Uterus (tissue), 3 donors: ENCODE measurements at regions not wholly inside any gene's neighbourhood (a gene's known extent, or its start where the extent isn't known, plus 50 kb on each side); places are given as distances from the start of the nearest gene placed in this dataset.
A peak's percentile ranks its signal among the peaks of the same experiment; 100 is the strongest.
"Not testable (repeated sequence)": the region's sequence is repeated elsewhere in the genome, so short reads cannot be mapped to it uniquely, and the experiment has no call there.

Experiments used
- DNase-seq, 2 donors: peaks; one replicate each; pipeline ENCODE4 v3.0.0-alpha.2; 2019 to 2020
- H3K27ac ChIP-seq, 2 donors: fragments of 200-600 bp; sonication (generic); 1 replicate in 1 of 2; 2 replicates in 1 of 2; pipeline ENCODE4 v1.5.1; 2016 to 2018
- H3K27me3 ChIP-seq, 2 donors: fragments of 200-600 bp; sonication (generic); one replicate each; pipeline ENCODE4 v1.5.1; 2018 to 2019; ENCODE audit warnings: control low read depth in 1 of 2
- H3K36me3 ChIP-seq, 2 donors: fragments of 200-600 bp; sonication (generic); one replicate each; pipeline ENCODE4 v1.5.1; 2019; ENCODE audit warnings: control low read depth in 1 of 2
- H3K4me1 ChIP-seq, 2 donors: fragments of 200-600 bp; sonication (generic); one replicate each; pipeline ENCODE4 v1.5.1; 2018 to 2019; ENCODE audit warnings: control low read depth in 1 of 2
- H3K4me3 ChIP-seq, 2 donors: fragments of 200-600 bp; sonication (generic); 1 replicate in 1 of 2; 2 replicates in 1 of 2; pipeline ENCODE4 v1.5.1; 2018 to 2019; ENCODE audit warnings: mild to moderate bottlenecking in 1 of 2
- H3K9me3 ChIP-seq, 2 donors: fragments of 200-600 bp; sonication (generic); one replicate each; pipeline ENCODE4 v1.5.1; 2019; ENCODE audit warnings: control low read depth in 1 of 2
- POLR2A ChIP-seq, 2 donors: fragments of 450-650 bp; IDR thresholded peaks; one replicate each; pipeline ENCODE4 v1.6.1; 2016; ENCODE audit warnings: antibody characterized with exemption in 2 of 2, mild to moderate bottlenecking in 1 of 2, moderate library complexity in 1 of 2
- intact Hi-C: fragments of 100-400 bp; cut with DNase I; formaldehyde crosslinking; loops from one replicate; pipeline ENCODE4 v1.15.1; 2023; ENCODE audit warnings: low total_unique reads
- TF ChIP-seq, protein P1 (sequence below), 4 experiments: fragments of 200-600 bp in 2 of 4; fragments of 450-650 bp in 2 of 4; sonication (generic) in 2 of 4; IDR thresholded peaks; one replicate each; pipeline ENCODE4 v1.5.1; 2016 to 2019; ENCODE audit warnings: antibody characterized with exemption in 4 of 4, mild to moderate bottlenecking in 2 of 4, moderate library complexity in 1 of 4
- donor health status: DM: yes; HTN: yes; CAD: no.

DNA sequence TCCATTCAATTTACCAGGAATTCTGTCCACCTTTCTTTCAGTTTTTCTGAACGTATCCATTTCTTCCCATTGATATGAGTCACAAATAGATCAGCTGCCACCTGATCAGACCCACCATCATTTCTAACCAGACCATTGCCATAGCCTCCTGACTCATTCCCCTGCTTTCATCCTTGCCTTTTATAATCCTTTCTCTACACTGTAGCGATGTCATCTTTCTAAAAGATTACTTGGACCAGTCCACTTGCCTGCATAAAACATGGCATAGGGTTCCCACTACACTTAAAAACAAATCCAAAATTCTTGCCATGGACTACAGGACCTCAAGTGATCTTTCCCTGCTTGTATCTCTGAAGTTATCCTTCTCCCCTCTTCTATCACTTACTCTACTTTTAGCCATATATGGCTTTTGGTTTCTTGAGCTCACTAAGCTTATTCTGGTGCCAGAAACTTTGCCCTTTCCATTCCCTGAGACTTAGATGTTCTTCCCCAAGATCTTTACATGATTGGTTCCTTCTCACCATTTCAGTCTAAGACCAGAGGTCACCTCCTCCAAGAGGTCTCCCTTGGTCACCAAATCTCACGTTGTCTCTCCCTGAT lies 149.5 kb upstream of the KRR1 start:
- no peak overlapping the region for H3K4me3 ChIP-seq
- intact Hi-C loops: no loop called here
- H3K36me3 ChIP-seq: no peaks in the 10 kb centered on the region
- TF ChIP-seq POLR2A (IDR thresholded peaks at IDR 0.05): no peak
- TF ChIP-seq, protein P1, sequence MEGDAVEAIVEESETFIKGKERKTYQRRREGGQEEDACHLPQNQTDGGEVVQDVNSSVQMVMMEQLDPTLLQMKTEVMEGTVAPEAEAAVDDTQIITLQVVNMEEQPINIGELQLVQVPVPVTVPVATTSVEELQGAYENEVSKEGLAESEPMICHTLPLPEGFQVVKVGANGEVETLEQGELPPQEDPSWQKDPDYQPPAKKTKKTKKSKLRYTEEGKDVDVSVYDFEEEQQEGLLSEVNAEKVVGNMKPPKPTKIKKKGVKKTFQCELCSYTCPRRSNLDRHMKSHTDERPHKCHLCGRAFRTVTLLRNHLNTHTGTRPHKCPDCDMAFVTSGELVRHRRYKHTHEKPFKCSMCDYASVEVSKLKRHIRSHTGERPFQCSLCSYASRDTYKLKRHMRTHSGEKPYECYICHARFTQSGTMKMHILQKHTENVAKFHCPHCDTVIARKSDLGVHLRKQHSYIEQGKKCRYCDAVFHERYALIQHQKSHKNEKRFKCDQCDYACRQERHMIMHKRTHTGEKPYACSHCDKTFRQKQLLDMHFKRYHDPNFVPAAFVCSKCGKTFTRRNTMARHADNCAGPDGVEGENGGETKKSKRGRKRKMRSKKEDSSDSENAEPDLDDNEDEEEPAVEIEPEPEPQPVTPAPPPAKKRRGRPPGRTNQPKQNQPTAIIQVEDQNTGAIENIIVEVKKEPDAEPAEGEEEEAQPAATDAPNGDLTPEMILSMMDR (IDR thresholded peaks at IDR 0.05): no peak
- no peaks in the 10 kb centered on the region for H3K27me3 ChIP-seq
- H3K27ac ChIP-seq: no peak overlapping the region
- no peak for DNase-seq
- no peaks in the 10 kb centered on the region for H3K9me3 ChIP-seq
- no peaks in the 10 kb centered on the region for H3K4me1 ChIP-seq

DNA sequence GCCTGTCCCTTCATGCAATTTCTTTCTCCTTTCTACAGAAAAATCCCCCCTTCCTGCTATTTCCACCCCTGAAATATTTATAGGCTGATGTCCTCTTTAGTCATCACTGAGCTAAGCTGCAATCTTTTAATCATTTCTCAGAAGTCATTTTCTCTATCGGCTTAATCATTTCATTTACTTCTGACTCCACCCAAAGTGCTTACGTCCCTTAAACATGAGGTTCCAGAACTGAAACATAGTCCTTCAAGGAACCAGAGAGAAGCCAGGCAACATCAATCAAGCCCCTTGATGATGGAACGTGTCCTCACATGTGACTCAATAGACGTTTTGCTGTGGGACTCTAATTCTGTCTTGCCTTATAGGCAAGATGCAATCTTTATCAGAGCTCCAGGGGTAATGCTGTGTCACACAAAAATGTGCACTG lies 148.7 kb upstream of the KRR1 start:
- Histone ChIP-seq H3K9me3 (no peaks in the 10 kb centered on the region), H3K4me1 (no peaks in the 10 kb centered on the region), H3K27me3 (no peaks in the 10 kb centered on the region), H3K36me3 (no peaks in the 10 kb centered on the region), H3K4me3 (no peak overlapping the region), H3K27ac (no peak overlapping the region)
- no peak for DNase-seq
- intact Hi-C loops: no loop called here
- no peak for TF ChIP-seq POLR2A (IDR thresholded peaks at IDR 0.05)
- TF ChIP-seq, protein P1 (IDR thresholded peaks at IDR 0.05): no peak

DNA sequence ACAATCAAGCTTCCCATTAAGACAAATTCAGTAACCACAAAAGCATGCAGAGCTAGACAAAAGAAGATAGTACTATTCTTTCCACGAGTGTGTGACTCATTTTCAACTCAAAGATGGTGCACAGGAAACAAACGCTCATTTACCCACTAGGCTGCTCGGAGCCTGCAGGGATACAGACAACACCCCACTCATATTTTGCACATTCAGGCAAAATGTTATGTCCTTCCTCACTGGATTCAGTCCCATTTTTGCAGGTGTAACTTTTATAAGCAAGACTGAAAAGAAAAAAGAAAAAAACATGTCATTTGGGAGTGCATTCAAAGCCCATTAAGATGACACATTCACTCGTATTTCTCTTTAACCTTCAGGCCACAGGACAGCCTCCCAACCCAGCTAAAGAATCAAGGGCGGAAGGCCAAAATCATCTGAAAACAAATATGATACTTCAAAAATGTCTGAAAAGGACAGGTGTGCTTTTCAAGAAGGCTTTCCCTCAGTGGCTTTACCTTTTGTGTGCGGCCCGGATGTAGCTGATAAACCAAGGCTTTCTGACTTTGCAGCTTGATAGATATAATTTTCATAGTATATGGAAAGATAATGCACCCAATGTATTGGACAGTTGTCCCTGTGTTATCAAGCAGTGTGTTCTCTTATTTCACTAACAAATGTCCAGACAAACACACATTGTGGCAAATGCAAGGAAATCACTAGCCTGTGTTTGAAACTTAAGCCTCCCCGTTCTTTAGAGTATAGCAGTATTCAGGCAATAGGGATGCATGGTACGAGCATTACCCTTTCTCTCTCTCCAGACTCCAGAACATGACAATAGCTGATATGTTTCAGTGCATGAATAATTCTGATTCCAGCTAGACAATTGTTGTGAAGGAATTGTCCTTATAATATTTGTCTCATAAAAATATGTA lies 147.8 kb upstream of the KRR1 start:
- intact Hi-C loops: no loop called here
- TF ChIP-seq POLR2A (IDR thresholded peaks at IDR 0.05): no peak
- TF ChIP-seq, protein P1 (IDR thresholded peaks at IDR 0.05): no peak

DNA sequence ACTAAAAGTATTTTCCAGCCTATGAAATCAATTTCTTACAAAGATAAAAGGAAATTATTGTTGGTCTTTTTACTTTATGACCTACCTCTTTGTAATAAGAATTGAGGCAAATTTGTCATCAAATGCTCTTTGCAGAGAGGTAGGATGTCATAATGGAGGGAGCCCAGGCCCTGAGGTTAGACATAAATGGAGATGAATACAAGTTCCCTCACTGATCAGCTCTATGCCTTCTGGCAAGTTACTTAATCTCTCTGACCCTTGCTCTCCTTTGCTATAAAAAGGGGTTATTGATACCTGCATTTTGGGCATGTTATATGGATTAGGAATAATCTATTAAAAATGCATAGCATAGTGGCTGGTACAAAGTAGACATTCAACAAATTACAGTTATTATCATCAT lies 146.9 kb upstream of the KRR1 start:
- no peak for DNase-seq
- Histone ChIP-seq H3K27ac (peak overlapping the region; percentile 54 to 81), H3K27me3 (no peaks in the 10 kb centered on the region), H3K9me3 (no peaks in the 10 kb centered on the region), H3K4me3 (no peak overlapping the region), H3K36me3 (no peaks in the 10 kb centered on the region), H3K4me1 (no peaks in the 10 kb centered on the region)
- intact Hi-C loops: no loop called here
- TF ChIP-seq, protein P1 (IDR thresholded peaks at IDR 0.05): no peak
- TF ChIP-seq POLR2A (IDR thresholded peaks at IDR 0.05): no peak

More for the DNA sequence above, 147.8 kb upstream of the KRR1 start:
- Histone ChIP-seq H3K36me3 (no peaks in the 10 kb centered on the region), H3K4me1 (no peaks in the 10 kb centered on the region), H3K27me3 (no peaks in the 10 kb centered on the region), H3K9me3 (no peaks in the 10 kb centered on the region), H3K4me3 (no peak overlapping the region), H3K27ac (peak overlapping the region; percentile 54 to 81)
- peak in 1 of 2 donors; percentile 57 for DNase-seq

DNA sequence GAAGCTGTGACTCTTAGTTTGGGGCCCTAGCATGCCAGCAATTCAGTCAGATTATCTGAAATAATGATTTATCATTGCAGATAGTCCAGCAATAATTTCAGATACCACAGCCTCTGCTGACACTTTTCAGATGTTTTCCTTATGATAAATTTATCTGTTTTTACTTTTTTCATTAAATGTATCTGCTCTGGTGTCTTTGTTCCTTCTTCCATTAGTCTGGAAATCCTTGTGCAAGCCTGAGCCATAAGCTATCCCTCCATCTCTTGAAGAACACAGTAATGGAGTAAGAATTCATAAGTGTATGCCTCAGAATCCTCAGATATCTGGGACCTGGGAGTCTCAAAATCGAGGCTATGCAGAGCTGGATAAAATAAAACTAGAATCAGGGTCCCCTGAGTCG lies 146.4 kb upstream of the KRR1 start:
- TF ChIP-seq POLR2A (IDR thresholded peaks at IDR 0.05): no peak
- TF ChIP-seq, protein P1 (IDR thresholded peaks at IDR 0.05): no peak
- no peak for DNase-seq
- Histone ChIP-seq H3K27me3 (no peaks in the 10 kb centered on the region), H3K27ac (peak overlapping the region; percentile 54 to 81), H3K36me3 (no peaks in the 10 kb centered on the region), H3K4me1 (no peaks in the 10 kb centered on the region), H3K4me3 (no peak overlapping the region), H3K9me3 (no peaks in the 10 kb centered on the region)
- intact Hi-C loops: no loop called here

DNA sequence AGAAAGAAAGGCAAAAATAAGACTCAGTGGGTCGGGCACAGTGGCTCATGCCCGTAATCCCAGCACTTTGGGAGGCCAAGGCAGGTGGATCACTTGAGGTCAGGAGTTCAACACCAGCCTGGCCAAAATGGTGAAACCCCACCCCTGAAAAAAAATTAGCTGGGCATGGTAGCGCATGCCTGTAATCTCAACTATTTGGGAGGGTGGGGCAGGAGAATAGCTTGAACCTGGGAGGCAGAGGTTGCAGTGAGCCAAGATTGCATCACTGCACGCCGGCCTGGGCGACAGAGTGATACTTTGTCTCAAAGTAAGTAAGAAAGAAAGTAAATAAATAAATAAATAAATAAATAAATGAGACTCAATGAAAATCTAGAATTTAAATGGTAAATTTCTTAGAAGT lies 145.9 kb upstream of the KRR1 start:
- H3K4me1 ChIP-seq, H3K4me3 ChIP-seq, H3K36me3 ChIP-seq, DNase-seq, intact Hi-C loops, H3K27me3 ChIP-seq, H3K9me3 ChIP-seq: not testable (repeated sequence)
- peak overlapping the region; percentile 42 to 81 for H3K27ac ChIP-seq
